ENCODE measurements at regions not wholly inside any gene's neighbourhood (a gene's known extent, or its start where the extent isn't known, plus 50 kb on each side); places are given as distances from the start of the nearest gene placed in this dataset.

- no peak for TF ChIP-seq CTCF (IDR thresholded peaks at IDR 0.05; ENCODE audit: low read depth, low read length)
- TF ChIP-seq MAX (IDR thresholded peaks at IDR 0.05; ENCODE audit: low read depth, low read length), result no peak
- TF ChIP-seq POLR2A (IDR thresholded peaks at IDR 0.05; ENCODE audit: extremely low read depth, insufficient read length), result no peak
Measured at GRCh38 chr4:184292465-184292867, 74.8 kb upstream of the ENPP6 start.
